ENCODE measurements at regions not wholly inside any gene's neighbourhood (a gene's known extent, or its start where the extent isn't known, plus 50 kb on each side); places are given as distances from the start of the nearest gene placed in this dataset.

GRCh38 chr3:16658004-16658924 is 53.0 kb upstream of the DAZL start:
- no peak for ATAC-seq
- no peak for TF ChIP-seq CTCF (IDR thresholded peaks at IDR 0.05)
- Histone ChIP-seq H3K36me3 (no peaks in the 10 kb centered on the region), H3K4me3 (no peak overlapping the region), H3K27me3 (ENCODE audit: low read depth) (no peaks in the 10 kb centered on the region), H3K9me3 (no peaks in the 10 kb centered on the region), H3K27ac (no peak overlapping the region), H3K4me1 (no peaks in the 10 kb centered on the region)
- intact Hi-C loops (cut with DNase I), result no loop called here
- DNase-seq, result no peak

- H3K27me3 ChIP-seq (ENCODE audit: low read depth), result no peaks in the 10 kb centered on the region
- DNase-seq, result no peak
- no peak overlapping the region for H3K27ac ChIP-seq
- no peaks in the 10 kb centered on the region for H3K4me1 ChIP-seq
- H3K36me3 ChIP-seq, result no peaks in the 10 kb centered on the region
- no peaks in the 10 kb centered on the region for H3K9me3 ChIP-seq
- no peak for TF ChIP-seq CTCF (IDR thresholded peaks at IDR 0.05)
- ATAC-seq, result no peak
- H3K4me3 ChIP-seq, result no peak overlapping the region
- intact Hi-C loops (cut with DNase I), result no loop called here
These were observed 53.9 kb upstream of the DAZL start for GRCh38 chr3:16658925-16659793.

GRCh38 chr3:16663854-16664712 is 58.9 kb upstream of the DAZL start:
- H3K4me1 ChIP-seq, result no peaks in the 10 kb centered on the region
- no peak for TF ChIP-seq CTCF (IDR thresholded peaks at IDR 0.05)
- ATAC-seq, result no peak
- H3K4me3 ChIP-seq, result no peak overlapping the region
- H3K9me3 ChIP-seq, result no peaks in the 10 kb centered on the region
- no peaks in the 10 kb centered on the region for H3K36me3 ChIP-seq
- H3K27me3 ChIP-seq (ENCODE audit: low read depth), result no peaks in the 10 kb centered on the region
- no peak for DNase-seq
- intact Hi-C loops (cut with DNase I), result no loop called here
- H3K27ac ChIP-seq, result no peak overlapping the region

GRCh38 chr3:16665282-16665741 is 60.1 kb upstream of the DAZL start:
- intact Hi-C loops (cut with DNase I), result no loop called here
- ATAC-seq (no peak), DNase-seq (no peak)
- Histone ChIP-seq H3K27ac (no peak overlapping the region), H3K4me3 (no peak overlapping the region), H3K27me3 (ENCODE audit: low read depth) (no peaks in the 10 kb centered on the region), H3K4me1 (no peaks in the 10 kb centered on the region), H3K9me3 (no peaks in the 10 kb centered on the region), H3K36me3 (no peaks in the 10 kb centered on the region)
- TF ChIP-seq CTCF (IDR thresholded peaks at IDR 0.05), result no peak

- Histone ChIP-seq H3K9me3 (no peaks in the 10 kb centered on the region), H3K27ac (no peak overlapping the region), H3K4me3 (no peak overlapping the region), H3K27me3 (ENCODE audit: low read depth) (no peaks in the 10 kb centered on the region), H3K36me3 (no peaks in the 10 kb centered on the region), H3K4me1 (no peaks in the 10 kb centered on the region)
- no peak for TF ChIP-seq CTCF (IDR thresholded peaks at IDR 0.05)
- ATAC-seq (no peak), DNase-seq (no peak)
- intact Hi-C loops (cut with DNase I), result no loop called here
These were observed 61.0 kb upstream of the DAZL start for GRCh38 chr3:16666206-16666605.

All from lower lobe of right lung (tissue), 2 donors.